Activated naive CD4-positive, alpha-beta T cell (primary cell): ENCODE measurements at regions not wholly inside any gene's neighbourhood (a gene's known extent, or its start where the extent isn't known, plus 50 kb on each side); places are given as distances from the start of the nearest gene placed in this dataset.

Experiments used
- DNase-seq, 4 experiments: peaks; one replicate each; lab custom pipeline; 2025; lab: John Stamatoyannopoulos, UW

DNA sequence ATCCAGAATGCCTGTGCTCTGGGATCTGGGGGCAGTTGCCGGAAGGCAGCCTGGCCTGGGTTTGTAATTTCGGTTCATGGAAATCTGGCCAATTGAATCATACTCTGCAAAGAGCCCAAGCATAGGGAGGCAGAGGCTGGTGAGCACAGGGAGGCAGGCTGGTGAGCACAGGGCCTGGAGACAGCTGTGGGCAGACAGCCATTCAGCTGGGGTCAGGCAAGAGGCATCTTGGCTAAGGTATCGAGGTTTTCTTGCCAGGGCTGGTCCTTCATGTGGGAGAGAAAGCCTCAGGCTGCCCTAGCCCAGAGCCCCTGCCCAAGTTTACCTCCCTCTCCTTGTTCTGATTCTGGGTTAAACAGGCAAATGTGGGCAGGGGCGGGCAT lies 63.7 kb upstream of the BAIAP2L1 start:
- no peak for DNase-seq

DNA sequence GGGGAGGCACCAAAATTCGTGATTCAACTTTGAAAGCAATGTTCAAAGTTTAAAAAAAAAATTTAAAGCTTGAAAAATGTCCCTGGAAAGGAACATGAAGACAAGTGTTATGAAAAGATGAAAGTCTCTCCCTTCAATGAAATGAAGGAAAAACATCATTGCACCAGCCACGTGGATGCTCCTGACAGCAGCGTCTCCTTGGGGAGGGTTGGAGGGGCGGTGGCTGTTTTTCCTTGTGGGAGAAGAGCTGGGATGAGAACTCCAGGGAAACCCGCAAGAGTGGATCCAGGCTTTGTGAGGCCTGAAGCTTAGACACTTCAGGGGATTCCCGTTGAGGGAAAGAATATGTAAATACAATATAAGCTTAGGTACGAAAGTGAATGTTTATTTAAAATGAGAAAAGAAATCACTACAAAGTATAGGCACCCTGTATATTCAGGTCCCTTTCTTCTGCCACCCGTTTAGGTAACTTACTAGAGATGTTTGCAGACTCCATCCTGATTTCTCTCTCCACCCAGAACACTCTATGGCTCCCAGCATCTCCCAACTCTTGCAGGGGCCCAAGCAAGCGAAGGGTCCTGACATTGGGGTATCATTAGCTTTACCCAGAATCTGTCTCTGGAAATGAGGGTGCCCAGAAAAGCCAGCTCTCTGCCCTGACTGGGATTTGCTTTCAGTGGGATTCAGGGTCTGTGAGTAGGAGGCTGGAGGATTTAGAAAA lies 63.1 kb upstream of the BAIAP2L1 start:
- DNase-seq = no peak

GRCh38 chr7:98462911-98463633 lies 62.2 kb upstream of the BAIAP2L1 start:
- no peak for DNase-seq

DNA sequence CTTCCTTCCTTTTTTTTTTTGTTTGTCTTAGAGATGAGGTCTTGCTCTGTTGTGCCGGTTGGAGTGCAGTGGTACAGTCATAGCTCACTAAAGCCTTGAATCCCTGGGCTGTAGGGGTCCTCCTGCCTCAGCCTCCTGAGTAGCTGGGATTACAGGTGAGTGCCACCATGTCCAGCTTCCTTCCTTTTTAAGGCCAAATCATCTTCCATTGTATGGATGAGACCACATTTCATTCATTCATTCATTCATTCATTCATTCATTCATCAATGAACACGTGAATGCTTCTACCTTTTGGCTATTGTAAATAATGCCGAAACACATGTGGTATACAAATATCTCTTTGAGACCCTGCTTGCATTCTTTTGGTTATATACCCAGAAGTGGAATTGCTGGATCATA lies 60.0 kb upstream of the BAIAP2L1 start:
- no peak for DNase-seq

DNA sequence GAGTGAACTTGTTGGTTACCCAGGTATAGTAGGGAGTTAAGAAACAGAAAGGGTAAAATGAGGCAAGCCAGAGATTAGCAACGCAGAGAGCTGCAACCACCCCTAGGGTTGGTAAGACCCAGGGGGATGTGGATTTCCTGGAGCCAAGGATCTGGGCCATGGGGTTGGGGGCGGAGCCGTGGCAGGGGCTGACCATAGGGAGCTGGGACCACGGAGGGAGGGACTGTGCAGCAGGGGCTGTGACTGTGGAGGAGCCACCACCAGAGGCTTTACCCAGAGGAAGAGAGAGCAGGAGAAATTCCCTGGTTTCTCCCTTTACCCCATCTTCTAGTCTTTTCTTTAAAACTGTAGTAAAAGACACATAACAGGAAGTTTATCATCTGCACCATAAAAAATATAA lies 58.6 kb upstream of the BAIAP2L1 start:
- DNase-seq = no peak

DNA sequence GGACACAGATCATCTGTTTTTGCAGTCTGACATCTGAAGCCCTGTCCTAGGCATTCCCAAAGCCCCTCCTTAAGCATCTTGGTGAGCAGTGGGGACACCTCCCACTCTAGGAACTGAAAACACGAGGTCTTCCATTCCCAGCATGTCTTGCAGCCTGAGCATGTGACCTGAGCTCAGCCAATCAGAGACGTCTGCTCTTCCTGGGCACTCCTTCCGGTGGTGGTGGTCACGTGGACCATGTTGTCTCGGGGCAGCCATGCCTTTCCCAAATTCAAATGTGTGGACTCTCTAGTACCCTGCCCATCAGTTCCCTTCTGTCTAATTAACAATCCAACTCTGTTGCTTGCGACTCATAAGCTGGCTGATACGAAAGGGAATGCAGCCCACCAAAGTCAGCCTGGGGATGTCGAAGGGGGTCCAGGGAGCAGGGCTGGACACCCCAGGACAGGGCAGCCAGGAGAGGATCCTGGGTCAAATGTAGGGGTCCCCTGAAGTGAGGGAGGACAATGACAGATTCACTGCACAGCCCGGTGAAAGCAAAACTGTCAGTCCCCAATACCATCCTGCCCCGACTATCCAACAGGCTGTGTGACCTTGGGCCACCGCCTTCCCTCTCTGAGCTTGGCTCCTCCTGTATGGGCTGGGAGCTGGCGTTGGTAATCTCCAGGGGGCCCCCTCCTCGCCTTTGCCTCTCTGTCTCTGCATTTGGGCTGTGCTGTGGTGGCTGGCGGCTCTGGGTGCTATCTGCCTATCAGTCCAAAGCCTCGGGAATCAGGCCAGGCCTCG lies 57.4 kb upstream of the BAIAP2L1 start:
- DNase-seq = no peak

DNA sequence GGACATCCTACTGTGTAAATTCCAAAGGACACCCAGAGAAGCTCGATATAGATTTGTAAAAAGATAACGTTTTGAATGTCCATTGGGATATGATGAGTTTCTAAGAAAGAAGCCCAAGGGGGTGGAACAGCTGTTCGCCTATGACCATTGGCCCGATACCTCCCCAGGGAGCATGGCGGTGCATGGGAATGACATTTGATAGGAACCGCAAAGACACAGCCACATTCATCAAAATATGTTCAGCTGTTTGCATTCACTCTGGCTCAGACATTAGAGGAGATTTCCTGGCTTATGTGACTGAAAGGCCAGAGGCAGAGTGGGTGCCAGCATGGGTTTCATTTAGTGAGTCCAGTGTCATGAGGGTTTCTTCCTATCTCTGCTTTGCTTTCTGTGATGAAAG lies 56.0 kb upstream of the BAIAP2L1 start:
- no peak for DNase-seq

DNA sequence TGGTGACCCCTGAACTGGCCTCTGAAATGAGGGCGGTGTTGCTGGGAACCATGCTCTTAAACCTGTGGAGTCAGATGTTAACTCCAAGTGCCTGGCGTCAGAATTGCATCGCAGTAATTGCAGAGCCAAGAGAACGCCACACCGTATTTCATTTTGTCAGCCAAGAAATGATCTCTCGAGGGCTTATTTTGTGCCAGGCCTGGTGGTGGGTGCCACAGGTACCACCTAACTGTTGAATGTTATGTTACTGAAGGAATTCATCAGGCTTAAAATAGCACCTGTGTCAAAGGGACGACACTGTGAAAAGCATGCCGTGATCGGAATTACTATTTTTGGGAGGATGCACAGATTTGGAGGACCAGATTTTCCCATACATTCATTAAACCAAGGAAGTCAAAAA lies 51.9 kb upstream of the BAIAP2L1 start:
- DNase-seq = no peak
